NOMO-1 treated with DMSO at 0.1 percent for 48 hours (cell line): ENCODE measurements at regions not wholly inside any gene's neighbourhood (a gene's known extent, or its start where the extent isn't known, plus 50 kb on each side); places are given as distances from the start of the nearest gene placed in this dataset.
A peak's percentile ranks its signal among the peaks of the same experiment; 100 is the strongest.
"Not testable (repeated sequence)": the region's sequence is repeated elsewhere in the genome, so short reads cannot be mapped to it uniquely, and the experiment has no call there.

Experiments
- DNase-seq: peaks from one replicate; lab custom pipeline; 2025; ENCODE audit not compliant: unreplicated experiment; lab: John Stamatoyannopoulos, UW

DNA sequence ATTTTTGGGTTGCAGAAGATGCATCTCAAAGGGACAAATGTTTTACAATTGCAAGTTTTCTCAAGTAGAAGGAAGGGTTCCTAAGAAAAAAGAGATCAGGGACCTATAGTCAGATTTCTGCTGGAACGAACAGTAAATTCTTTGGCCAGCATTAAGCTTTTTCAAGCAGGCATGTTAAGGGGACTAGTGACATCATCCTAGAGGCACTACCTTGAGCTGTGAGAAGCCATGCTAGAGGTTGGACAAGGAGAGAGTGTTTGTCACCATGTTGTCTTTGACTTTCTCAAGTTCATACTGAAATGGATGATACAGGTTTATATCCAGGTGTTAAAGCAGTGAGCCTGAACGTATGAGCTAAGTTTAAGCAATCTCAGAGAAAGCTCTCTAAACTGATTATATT is 85.2 kb upstream of the WDR72 start:
- no peak for DNase-seq

DNA sequence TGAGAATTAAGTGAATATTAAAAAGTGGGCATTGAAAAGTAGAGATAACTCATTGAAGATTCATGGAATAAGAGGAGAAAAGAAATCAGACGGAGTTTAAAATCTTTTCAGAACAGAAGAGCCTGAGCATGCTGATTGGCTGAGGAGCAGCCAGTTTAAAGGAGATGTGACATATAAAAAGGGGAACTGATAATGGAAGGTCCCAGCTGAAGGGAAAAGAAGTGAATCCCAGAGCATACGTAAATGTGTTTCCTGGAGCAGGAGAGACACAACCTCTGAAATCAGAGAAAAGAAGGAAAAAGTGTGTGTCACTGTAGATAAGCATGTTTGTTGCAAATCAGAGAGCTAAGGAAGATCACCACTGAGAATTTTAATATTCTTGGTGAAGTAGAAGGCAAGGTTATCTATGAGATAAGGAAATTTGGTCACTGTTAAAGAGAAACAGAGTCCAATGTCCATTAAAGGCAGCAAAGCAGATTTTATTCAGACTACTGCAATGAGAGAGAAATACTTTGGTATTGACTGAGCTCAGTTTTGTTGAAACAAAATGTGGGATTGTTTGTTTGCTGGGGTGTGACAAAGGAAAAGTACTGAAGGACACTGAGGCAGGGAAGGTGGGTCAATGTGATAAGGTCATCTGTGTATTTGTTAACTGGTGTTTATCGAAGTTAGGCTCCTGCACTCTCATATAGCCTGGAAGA is 84.6 kb upstream of the WDR72 start:
- no peak for DNase-seq

DNA sequence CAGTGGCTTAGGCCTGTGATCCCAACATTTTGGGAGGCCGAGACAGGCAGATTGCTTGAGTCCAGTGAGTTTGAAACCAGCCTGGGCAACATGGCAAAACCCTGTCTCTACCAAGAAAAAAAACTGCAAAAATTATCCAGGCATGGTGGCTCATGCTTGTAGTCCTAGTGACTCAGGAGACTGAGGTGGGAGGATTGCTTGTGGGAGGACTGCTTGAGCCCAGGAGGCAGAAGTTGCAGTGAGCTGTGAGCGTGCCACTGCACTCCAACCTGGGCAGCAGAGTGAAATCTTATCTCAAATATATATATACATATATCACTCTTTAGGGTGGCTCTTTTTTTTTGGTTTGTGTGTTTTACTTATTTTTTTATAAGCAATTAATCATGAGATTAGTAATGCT is 83.7 kb upstream of the WDR72 start:
- DNase-seq = no peak

DNA sequence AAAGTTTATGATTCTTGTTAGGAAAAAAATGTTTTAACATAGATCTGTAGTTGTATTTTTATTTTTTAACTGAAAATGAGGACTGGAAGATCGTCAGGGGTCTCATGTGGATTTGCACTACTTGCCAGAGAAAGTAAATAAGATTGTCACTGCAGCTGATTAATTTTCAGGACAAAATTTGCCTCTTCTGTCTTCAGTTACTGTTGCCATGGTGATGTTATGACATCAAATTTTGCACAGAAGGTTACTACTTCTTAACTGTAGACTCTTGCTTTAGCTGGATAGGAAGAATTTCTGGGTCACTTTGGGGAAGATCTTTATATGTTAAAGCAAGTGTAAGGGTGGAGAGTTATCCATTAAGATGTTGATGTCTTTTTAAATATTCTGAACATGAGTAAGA is 82.2 kb upstream of the WDR72 start:
- DNase-seq = no peak

DNA sequence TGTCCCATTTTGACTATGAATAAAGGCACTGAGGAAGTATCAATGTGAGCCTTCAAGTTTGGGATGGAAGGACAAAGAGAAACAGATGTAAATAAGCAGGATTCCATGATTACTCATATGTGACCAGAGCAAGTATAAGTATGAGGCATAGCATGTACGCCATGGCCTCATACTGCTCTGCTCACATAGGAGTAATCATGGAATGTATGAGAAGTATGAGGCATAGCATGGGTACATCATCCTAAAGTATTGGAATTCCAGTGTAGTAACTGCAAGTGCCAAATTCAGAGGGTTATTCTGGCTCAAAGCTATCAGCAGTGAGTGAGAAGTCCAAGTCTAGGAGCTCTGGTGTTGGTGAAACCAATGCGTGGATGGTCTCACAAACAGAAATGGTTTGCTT is 81.2 kb upstream of the WDR72 start:
- no peak for DNase-seq

DNA sequence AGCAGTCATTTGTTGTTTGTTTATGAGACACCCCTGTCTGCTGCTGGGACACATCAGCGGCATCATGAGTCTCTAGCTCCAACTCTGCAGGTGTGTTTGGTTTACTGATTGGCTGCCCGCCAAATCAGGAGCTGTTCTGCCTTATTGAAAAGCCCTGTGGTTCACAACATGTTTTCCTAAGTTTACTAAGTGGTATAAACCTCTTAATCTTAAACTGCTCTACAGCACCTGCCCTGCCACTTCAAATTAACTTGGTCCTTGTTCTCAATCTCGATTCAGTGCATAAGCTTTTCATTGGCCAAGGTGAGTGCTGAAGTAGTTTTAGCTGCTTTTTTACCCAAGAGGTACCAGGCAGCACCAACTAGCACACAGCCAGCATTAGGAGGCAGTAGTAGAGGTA is 77.8 kb upstream of the WDR72 start:
- DNase-seq = no peak

DNA sequence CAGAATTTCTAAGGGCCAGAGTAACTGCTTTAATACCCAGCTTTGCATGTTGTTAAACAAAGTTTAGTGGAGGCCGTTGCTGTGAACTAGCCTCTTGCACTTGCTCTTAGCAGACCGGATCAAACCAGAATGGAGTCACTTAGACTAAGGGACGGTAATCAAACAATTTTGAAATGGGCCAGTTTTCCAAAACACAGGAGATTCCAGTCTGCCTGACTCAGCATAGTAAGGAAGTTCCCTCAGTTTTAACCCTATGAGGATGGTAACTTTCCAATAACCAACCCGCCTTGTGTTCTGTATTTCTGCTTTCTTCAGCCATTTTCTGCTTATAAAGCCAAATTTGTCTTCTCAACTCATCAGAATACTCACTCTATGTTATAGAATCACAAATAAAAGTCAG is 77.2 kb upstream of the WDR72 start:
- DNase-seq = no peak

DNA sequence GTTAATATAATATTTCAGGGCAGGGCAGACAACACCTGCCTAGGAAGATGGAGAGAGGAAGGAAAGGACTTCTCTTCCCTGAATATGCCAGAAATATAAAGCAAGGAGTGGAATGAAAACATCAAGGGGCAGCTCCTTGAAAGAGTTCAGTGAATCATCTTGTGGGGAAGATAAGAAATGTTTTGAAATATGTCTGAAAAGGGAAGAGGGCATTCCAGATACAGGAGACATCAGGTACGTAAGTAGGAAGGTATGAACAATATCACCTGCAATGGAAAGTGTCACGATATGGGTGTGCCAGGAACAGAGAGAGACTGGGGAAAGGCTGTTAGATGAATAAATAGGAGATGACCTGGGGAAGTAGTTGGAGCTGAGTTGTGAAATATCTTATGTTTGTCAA is 75.8 kb upstream of the WDR72 start:
- DNase-seq = no peak

DNA sequence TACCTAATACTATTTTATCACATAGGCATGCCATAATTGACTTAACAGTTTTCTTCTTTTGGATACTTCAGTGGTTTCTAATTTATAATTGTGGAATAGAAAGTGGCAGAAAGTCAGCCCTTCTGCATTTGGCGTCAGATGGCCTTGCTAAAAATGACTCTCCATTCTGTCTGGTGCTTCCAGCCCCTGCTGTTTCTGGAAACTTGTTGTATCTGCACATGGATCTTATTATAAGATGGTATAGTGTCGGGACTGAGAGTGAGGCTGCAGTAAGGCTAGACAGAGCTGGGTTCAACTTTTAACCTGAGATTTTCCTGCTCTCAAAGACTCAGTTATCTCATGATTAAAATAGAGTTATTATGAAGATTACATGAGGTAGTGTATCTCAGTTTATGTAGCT is 74.8 kb upstream of the WDR72 start:
- DNase-seq = no peak

DNA sequence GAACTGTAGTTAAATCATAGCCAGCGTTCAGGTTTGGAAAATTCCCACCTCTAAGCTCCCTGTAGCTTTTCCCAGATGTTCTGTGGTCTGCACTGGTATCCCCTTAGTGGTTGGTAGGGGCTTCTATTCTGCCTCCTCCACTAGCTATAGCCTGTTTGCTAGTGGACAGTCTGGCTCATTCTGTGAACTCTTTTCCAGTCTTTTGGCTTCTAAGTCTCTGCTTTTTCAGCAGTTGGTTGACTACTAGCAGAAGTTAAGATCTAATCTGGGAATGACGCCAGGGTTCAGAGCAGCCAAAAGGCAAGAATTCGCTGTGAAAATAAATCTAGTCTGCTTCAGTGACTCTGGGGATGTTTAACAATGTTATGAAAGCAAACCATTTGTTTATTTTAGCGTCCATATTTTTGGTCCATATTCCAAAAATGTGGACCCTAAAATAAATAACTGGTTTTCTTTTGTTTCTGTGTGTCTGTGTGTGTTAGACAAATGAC is 73.7 kb upstream of the WDR72 start:
- no peak for DNase-seq

DNA sequence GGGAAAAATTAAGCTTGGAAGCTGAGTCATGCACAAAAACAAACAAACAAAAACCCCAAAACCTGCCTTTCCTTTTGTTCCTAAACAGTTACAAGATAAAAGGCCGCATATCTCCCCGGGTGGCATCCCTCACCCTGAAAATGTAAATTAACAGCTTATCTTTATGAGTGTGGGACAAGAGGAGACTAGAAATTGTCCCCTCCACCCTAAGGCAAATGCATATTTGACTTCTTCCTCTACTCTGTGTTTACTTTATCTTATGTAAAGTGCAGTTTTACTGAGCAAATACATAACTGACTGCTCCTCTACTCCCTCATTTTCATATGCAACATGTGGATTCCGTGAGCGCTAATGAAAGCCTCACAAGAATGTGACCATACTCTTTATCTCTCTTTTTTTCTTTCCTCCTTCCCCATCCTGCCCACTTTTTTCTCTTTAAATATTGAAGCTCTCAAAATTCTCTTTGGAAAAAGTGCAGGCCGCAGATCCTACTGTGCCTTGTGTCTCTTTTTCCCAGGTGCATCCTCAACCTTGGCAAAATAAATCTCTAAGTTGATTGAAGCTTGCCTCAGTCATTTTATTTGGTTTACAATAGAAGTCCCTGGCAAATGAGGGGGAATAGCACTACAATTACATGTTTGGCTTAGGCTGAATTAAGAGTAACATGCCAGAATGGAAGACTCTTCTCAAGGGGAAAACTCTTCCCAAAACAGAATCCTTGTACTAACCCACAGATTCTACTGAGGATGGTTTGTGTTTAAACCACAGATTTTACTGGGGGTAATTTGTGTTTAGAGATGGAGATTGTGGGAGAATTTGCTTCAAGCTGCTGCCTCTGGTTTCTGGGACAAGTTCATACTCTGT is 72.7 kb upstream of the WDR72 start:
- DNase-seq = no peak

DNA sequence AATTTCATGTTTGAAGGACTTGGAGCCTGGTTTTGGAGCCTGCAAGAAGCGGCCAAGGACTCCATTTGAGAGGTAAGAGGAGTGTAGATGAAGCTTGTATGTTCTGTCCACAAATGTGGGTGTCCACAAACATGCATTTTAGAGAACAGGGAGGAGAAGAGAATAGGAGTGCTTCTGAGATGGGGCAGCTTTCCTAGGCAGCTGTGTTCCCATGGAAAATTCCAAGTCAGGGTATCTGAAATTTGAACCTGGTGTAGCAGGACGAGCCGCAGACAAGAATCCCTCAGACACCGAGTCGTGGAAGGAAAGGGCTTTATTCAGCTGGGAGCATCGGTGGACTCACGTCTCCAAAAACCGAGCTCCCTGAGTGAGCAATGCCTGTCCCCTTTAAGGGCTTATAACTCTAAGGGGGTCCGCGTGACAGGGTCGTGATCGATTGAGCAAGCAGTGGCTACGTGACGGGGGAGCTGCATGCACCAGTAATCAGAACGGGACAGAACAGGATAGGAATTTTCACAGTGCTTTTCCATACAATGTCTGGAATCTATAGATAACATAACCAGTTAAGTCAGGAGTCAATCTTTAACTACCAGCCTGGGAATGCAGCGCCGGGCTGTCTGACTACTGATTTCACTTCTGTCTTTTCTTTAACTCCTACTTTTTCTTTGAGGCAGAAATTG is 71.4 kb upstream of the WDR72 start:
- no peak for DNase-seq

DNA sequence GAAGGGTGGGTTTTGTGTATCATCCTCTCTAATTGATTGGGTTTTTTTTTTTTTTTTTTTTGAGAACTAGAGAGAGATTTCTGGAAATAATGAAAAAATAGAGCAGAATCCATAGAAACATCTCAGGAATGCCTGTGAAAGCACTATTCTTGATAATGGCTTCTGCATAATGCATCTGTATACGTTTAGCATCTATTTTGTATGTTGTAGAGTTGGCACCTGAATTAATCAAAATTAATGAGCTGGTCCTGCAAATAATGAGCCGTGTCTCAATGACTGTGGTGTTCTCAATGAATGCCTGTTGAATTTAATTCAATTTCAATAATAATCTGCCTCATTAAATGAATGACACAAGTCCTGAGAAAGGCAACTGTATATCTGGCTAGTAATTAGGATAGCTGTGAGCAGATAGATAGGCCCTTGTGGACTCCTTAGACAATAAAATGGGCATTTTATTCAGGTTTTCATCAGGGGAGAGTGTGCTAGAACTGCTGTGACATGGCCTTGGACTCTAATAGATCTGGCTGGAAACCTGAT is 70.5 kb upstream of the WDR72 start:
- DNase-seq = no peak

DNA sequence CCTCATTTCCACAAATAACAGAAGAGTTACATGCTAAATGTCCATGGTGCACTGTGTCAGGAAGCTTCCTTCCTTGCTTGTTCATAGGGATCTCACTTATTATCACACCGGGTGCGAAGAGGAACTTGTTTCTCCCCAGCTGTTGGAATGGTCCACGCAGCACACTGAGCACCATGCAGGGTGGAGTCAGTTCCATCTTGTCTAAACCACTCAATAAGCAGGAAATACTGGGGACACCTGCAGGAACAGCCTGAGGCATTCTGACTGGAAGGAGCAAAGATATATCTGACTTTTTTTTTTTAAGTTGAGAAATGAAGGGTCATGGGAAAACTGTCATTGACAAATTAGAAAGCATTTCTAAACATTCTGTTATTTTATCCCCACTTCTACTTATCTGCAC is 70.0 kb upstream of the WDR72 start:
- DNase-seq = no peak

DNA sequence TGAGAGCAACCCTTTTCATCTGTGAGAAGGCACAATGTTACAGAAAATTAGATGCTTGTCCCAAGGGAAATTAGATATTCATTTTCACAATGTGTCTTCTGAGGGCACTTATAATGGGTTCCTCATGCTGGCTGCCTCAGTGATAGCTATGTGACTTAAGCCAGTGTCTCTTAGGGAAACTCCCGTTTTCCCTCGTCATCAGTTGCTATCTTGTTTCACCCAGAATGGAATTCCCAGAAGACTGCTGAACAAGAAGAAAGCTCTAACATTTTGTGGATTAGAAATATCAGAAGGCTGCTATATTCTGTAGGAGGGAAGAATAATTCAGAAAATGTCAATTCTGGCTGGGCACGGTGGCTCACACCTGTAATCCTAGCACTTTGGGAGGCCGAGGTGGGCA is 67.9 kb upstream of the WDR72 start:
- DNase-seq = no peak

DNA sequence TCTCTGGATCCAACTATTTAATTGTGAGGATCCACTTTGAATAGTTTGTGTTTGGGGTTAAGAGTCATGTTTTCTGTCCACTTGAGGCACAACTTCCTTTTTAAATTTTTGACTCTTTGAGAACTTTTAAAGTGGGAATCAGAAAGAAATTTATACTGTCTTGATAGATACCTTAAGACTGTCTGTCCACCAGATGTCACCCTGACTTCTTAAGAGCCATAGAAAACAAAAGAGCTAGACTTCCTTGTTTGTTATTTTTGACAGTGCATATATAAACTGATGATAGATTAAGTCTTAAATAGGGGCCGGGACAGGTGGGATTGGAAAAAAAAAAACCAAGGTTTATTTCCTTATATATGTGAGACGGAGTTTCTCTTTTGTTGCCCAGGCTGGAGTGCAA is 52.1 kb upstream of the WDR72 start:
- DNase-seq = peak; percentile 17

DNA sequence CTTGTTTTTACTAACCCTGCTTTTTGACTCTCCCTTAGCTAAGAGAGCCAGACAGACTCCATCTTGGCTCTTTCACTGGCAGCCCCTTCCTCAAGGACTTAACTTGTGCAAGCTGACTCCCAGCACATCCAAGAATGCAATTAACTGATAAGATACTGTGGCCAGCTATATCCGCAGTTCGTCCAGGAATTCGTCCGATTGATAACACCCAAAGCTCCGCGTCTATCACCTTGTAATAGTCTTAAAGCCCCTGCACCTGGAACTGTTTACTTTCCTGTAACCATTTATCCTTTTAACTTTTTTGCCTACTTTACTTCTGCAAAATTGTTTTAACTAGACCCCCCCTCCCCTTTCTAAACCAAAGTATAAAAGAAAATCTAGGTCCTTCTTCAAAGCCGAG is 50.8 kb upstream of the WDR72 start:
- DNase-seq = not testable (repeated sequence)
